HG02885 (cell line): ENCODE measurements at regions not wholly inside any gene's neighbourhood (a gene's known extent, or its start where the extent isn't known, plus 50 kb on each side); places are given as distances from the start of the nearest gene placed in this dataset.

Experiments used
- ATAC-seq: cut with Tn5 transposase; IDR thresholded peaks from one replicate; pipeline ENCODE4 v1.9.1; 2021; ENCODE audit warnings: mild to moderate bottlenecking; ENCODE audit not compliant: unreplicated experiment, poor library complexity

GRCh38 chr3:25117005-25117593 lies 311.0 kb upstream of the RARB start:
- no peak for ATAC-seq

GRCh38 chr3:25119682-25120081 lies 308.4 kb upstream of the RARB start:
- no peak for ATAC-seq

- ATAC-seq = no peak
These were observed 307.4 kb upstream of the RARB start for GRCh38 chr3:25120665-25121064.

- no peak for ATAC-seq
These were observed 302.9 kb upstream of the RARB start for GRCh38 chr3:25125201-25125600.

- no peak for ATAC-seq
These were observed 299.3 kb upstream of the RARB start for GRCh38 chr3:25128735-25129134.

- ATAC-seq = no peak
These were observed 297.1 kb upstream of the RARB start for GRCh38 chr3:25130724-25131520.

- ATAC-seq = no peak
These were observed 294.5 kb upstream of the RARB start for GRCh38 chr3:25133588-25133987.

GRCh38 chr3:25137606-25138005 lies 290.5 kb upstream of the RARB start:
- no peak for ATAC-seq

- ATAC-seq = no peak
These were observed 288.8 kb upstream of the RARB start for GRCh38 chr3:25139267-25139666.

GRCh38 chr3:25142609-25143355 lies 285.3 kb upstream of the RARB start:
- no peak for ATAC-seq

- ATAC-seq = no peak
These were observed 284.6 kb upstream of the RARB start for GRCh38 chr3:25143356-25144025.

GRCh38 chr3:25144430-25144829 lies 283.6 kb upstream of the RARB start:
- no peak for ATAC-seq

GRCh38 chr3:25145176-25145575 lies 282.9 kb upstream of the RARB start:
- no peak for ATAC-seq

GRCh38 chr3:25150199-25150598 lies 277.9 kb upstream of the RARB start:
- ATAC-seq = no peak

- no peak for ATAC-seq
These were observed 276.7 kb upstream of the RARB start for GRCh38 chr3:25151281-25151902.

GRCh38 chr3:25151903-25152295 lies 276.2 kb upstream of the RARB start:
- no peak for ATAC-seq

- ATAC-seq = no peak
These were observed 274.9 kb upstream of the RARB start for GRCh38 chr3:25153136-25153535.

- ATAC-seq = no peak
These were observed 274.5 kb upstream of the RARB start for GRCh38 chr3:25153561-25153960.

GRCh38 chr3:25155652-25156471 lies 272.2 kb upstream of the RARB start:
- ATAC-seq = no peak

GRCh38 chr3:25156626-25157025 lies 271.4 kb upstream of the RARB start:
- ATAC-seq = no peak
